HG03097 (cell line): ENCODE measurements at regions not wholly inside any gene's neighbourhood (a gene's known extent, or its start where the extent isn't known, plus 50 kb on each side); places are given as distances from the start of the nearest gene placed in this dataset.
"Not testable (repeated sequence)": the region's sequence is repeated elsewhere in the genome, so short reads cannot be mapped to it uniquely, and the experiment has no call there.

ENCODE experiments used
- ATAC-seq: cut with Tn5 transposase; IDR thresholded peaks from one replicate; pipeline ENCODE4 v1.9.1; 2021; ENCODE audit not compliant: unreplicated experiment, low FRiP score

GRCh38 chr16:33710696-33711087, 251.3 kb downstream of the TP53TG3F start:
- ATAC-seq = not testable (repeated sequence)

- ATAC-seq = not testable (repeated sequence)
Observed at GRCh38 chr16:33711616-33712015, 252.2 kb downstream of the TP53TG3F start.

GRCh38 chr16:33712308-33712707, 252.9 kb downstream of the TP53TG3F start:
- not testable (repeated sequence) for ATAC-seq

- ATAC-seq = not testable (repeated sequence)
Observed at GRCh38 chr16:33712851-33713709, 253.7 kb downstream of the TP53TG3F start.

- not testable (repeated sequence) for ATAC-seq
Observed at GRCh38 chr16:33713710-33714538, 254.5 kb downstream of the TP53TG3F start.

GRCh38 chr16:33731167-33731566, 271.8 kb downstream of the TP53TG3F start:
- ATAC-seq = not testable (repeated sequence)

- ATAC-seq = not testable (repeated sequence)
Observed at GRCh38 chr16:33734650-33735049, 275.2 kb downstream of the TP53TG3F start.

GRCh38 chr16:33766869-33767765, 307.7 kb downstream of the TP53TG3F start:
- not testable (repeated sequence) for ATAC-seq

- not testable (repeated sequence) for ATAC-seq
Observed at GRCh38 chr16:33768710-33769109, 309.3 kb downstream of the TP53TG3F start.

GRCh38 chr16:33769180-33769846, 309.9 kb downstream of the TP53TG3F start:
- not testable (repeated sequence) for ATAC-seq

GRCh38 chr16:33770478-33770877, 311.1 kb downstream of the TP53TG3F start:
- not testable (repeated sequence) for ATAC-seq

- not testable (repeated sequence) for ATAC-seq
Observed at GRCh38 chr16:33771211-33771610, 311.8 kb downstream of the TP53TG3F start.

GRCh38 chr16:33773966-33774365, 314.6 kb downstream of the TP53TG3F start:
- not testable (repeated sequence) for ATAC-seq

GRCh38 chr16:33774724-33775123, 315.3 kb downstream of the TP53TG3F start:
- not testable (repeated sequence) for ATAC-seq

GRCh38 chr16:33816328-33816944, 357.0 kb downstream of the TP53TG3F start:
- ATAC-seq = not testable (repeated sequence)

- ATAC-seq = not testable (repeated sequence)
Observed at GRCh38 chr16:33824736-33825135, 365.3 kb downstream of the TP53TG3F start.

- not testable (repeated sequence) for ATAC-seq
Observed at GRCh38 chr16:33827522-33827921, 368.1 kb downstream of the TP53TG3F start.

- ATAC-seq = not testable (repeated sequence)
Observed at GRCh38 chr16:33839157-33839556, 379.7 kb downstream of the TP53TG3F start.

GRCh38 chr16:33844533-33844932, 385.1 kb downstream of the TP53TG3F start:
- ATAC-seq = not testable (repeated sequence)
